Endothelial cell (in vitro differentiated cells): ENCODE measurements at regions not wholly inside any gene's neighbourhood (a gene's known extent, or its start where the extent isn't known, plus 50 kb on each side); places are given as distances from the start of the nearest gene placed in this dataset.
A peak's percentile ranks its signal among the peaks of the same experiment; 100 is the strongest.

Experiments
- DNase-seq: peaks from one replicate; pipeline ENCODE4 v3.0.0; 2021; ENCODE audit warnings: low spot score
- H3K27ac Mint-ChIP-seq: one replicate; pipeline ENCODE4 v1.8.0; 2021; ENCODE audit warnings: mixed read lengths, inconsistent platforms; ENCODE audit not compliant: unreplicated experiment
- H3K27me3 Mint-ChIP-seq: one replicate; pipeline ENCODE4 v1.8.0; 2021; ENCODE audit warnings: mild to moderate bottlenecking, moderate library complexity, mixed read lengths, inconsistent platforms; ENCODE audit not compliant: unreplicated experiment
- H3K36me3 Mint-ChIP-seq: one replicate; pipeline ENCODE4 v1.8.0; 2021; ENCODE audit warnings: mild to moderate bottlenecking, low read depth, mixed read lengths, inconsistent platforms; ENCODE audit not compliant: unreplicated experiment
- H3K4me1 Mint-ChIP-seq: one replicate; pipeline ENCODE4 v1.8.0; 2021; ENCODE audit warnings: mild to moderate bottlenecking, mixed read lengths, inconsistent platforms; ENCODE audit not compliant: unreplicated experiment
- H3K4me3 Mint-ChIP-seq: one replicate; pipeline ENCODE4 v1.8.0; 2021; ENCODE audit warnings: mild to moderate bottlenecking, mixed read lengths, inconsistent platforms; ENCODE audit not compliant: unreplicated experiment
- H3K9me3 Mint-ChIP-seq: one replicate; pipeline ENCODE4 v1.8.0; 2021; ENCODE audit warnings: mixed read lengths, inconsistent platforms; ENCODE audit not compliant: unreplicated experiment
- TF ChIP-seq, protein P1 (sequence below): fragments of 200-600 bp; sonication (generic); IDR thresholded peaks from one replicate; pipeline ENCODE4 v1.5.0; 2021; ENCODE audit warnings: antibody characterized with exemption; ENCODE audit not compliant: unreplicated experiment

DNA sequence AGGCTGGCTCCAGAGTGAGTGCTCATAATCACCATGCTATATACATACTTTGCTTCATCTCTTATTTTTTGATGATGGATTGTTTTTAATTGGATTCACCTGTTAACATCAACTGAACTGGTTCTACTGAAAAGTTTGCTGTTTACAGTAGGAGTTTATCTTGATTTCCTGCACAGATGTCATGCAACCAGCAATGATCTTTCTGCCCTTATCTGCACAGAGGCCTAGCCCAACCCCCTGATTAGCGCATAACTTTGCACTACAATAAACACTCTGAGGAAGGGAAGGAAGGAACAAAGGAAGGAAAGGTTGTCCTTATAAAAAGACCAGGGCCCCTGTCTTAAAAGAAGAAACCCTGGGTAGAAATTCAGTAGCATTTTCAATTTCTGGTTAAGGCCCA is 152.9 kb downstream of the RGS9 start:
- TF ChIP-seq, protein P1, sequence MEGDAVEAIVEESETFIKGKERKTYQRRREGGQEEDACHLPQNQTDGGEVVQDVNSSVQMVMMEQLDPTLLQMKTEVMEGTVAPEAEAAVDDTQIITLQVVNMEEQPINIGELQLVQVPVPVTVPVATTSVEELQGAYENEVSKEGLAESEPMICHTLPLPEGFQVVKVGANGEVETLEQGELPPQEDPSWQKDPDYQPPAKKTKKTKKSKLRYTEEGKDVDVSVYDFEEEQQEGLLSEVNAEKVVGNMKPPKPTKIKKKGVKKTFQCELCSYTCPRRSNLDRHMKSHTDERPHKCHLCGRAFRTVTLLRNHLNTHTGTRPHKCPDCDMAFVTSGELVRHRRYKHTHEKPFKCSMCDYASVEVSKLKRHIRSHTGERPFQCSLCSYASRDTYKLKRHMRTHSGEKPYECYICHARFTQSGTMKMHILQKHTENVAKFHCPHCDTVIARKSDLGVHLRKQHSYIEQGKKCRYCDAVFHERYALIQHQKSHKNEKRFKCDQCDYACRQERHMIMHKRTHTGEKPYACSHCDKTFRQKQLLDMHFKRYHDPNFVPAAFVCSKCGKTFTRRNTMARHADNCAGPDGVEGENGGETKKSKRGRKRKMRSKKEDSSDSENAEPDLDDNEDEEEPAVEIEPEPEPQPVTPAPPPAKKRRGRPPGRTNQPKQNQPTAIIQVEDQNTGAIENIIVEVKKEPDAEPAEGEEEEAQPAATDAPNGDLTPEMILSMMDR, result no peak

DNA sequence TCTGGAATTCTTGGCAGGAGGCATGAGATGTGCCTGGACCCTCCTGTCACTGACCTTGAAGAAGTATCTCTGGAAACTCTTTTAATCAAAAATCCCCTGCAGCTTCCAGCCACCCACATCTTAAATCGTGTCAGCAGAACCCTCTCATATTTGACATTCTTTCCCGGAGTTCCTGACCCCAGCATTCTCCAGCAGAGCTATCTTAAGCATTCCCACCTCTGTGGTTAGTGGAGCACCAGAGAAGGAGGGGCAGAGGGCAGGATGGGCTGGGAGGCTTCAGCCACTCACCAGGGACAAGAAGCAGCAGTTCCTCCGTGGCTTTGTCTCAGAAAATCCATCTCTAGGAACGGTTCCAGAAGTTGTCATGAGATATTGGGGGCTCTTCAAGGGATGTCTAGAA is 149.9 kb downstream of the RGS9 start:
- H3K27ac Mint-ChIP-seq, result no peak overlapping the region
- H3K4me3 Mint-ChIP-seq, result no peak overlapping the region
- H3K4me1 Mint-ChIP-seq, result peaks cover 12% of the 10 kb centered on the region
- no peaks in the 10 kb centered on the region for H3K27me3 Mint-ChIP-seq
- peaks cover 9% of the 10 kb centered on the region for H3K36me3 Mint-ChIP-seq
- DNase-seq, result no peak
- H3K9me3 Mint-ChIP-seq, result peaks cover 5% of the 10 kb centered on the region
- TF ChIP-seq, protein P1, result no peak

More for the DNA sequence above, 152.9 kb downstream of the RGS9 start:
- Mint-ChIP-seq H3K4me3 (peak overlapping the region; percentile 73), H3K9me3 (peaks cover 5% of the 10 kb centered on the region), H3K4me1 (peaks cover 19% of the 10 kb centered on the region), H3K27me3 (peaks cover 2% of the 10 kb centered on the region), H3K27ac (no peak overlapping the region), H3K36me3 (peaks cover 18% of the 10 kb centered on the region)
- DNase-seq, result no peak

DNA sequence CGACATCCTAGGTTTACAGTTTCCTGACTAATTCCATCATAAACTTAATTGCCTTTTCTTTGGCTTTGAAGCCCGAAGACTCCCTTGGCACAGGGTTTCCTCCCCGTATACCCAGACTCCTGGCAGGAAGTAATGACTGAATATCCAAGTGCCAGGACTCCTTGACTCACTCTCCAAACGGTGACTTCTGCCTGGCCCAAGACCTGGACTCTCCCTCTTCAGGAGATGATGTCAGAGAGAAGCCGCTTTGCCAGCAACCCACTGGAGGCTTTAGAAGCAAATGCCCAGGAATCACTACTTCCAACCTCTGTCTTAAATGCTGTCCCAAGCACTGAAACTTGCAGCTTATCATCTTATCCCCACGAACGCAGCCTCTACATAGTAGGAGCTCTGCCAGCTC is 146.5 kb downstream of the RGS9 start:
- Mint-ChIP-seq H3K4me3 (no peak overlapping the region), H3K9me3 (peaks cover 4% of the 10 kb centered on the region), H3K27ac (no peak overlapping the region), H3K4me1 (peaks cover 7% of the 10 kb centered on the region), H3K36me3 (peaks cover 15% of the 10 kb centered on the region), H3K27me3 (peaks cover 1% of the 10 kb centered on the region)
- TF ChIP-seq, protein P1, result no peak
- DNase-seq, result no peak

DNA sequence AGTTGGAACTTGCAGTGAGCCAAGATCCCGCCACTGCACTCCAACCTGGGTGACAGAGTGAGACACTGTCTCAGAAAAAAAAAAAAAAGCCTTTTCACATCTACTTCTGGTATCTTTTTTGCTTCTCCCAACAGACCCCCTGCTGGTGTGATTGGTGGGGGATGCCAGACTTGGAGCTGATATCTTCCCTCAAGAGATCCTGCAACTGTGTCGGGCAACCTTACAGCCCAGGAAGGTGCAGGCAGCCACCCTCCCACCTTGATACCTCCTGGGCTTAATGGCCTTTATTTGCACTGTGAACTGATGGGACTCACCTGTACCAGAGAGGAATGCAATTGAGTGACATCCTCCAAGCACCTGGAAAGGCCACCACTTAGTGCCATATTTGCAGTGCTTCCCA is 142.3 kb downstream of the RGS9 start:
- H3K9me3 Mint-ChIP-seq, result no peaks in the 10 kb centered on the region
- no peak overlapping the region for H3K4me3 Mint-ChIP-seq
- peaks cover 1% of the 10 kb centered on the region for H3K27me3 Mint-ChIP-seq
- no peak for DNase-seq
- H3K4me1 Mint-ChIP-seq, result peaks cover 22% of the 10 kb centered on the region
- no peak overlapping the region for H3K27ac Mint-ChIP-seq
- TF ChIP-seq, protein P1, result no peak
- peaks cover 6% of the 10 kb centered on the region for H3K36me3 Mint-ChIP-seq

DNA sequence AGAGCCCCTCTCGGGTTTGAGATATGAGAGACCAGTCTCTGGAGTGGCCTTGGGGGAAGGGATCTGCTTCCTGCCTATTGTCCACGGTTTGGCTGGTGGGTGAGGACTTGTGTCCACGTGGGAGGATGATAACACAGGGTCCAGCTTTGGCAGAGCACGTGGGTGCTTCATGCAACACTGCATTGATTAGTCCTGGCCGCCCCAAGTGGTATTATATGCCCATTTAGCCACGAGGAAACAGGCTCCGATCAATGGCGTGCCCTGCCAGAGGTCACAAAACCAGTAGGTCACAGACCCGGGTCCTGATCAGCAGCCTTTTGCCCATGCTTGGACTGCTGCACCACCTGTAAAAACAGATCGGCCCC is 141.6 kb downstream of the RGS9 start:
- peak; percentile 7 for DNase-seq
- Mint-ChIP-seq H3K36me3 (peaks cover 6% of the 10 kb centered on the region), H3K4me1 (peaks cover 22% of the 10 kb centered on the region), H3K4me3 (no peak overlapping the region), H3K27ac (no peak overlapping the region), H3K27me3 (peaks cover 1% of the 10 kb centered on the region), H3K9me3 (no peaks in the 10 kb centered on the region)
- TF ChIP-seq, protein P1, result no peak
